Hematopoietic multipotent progenitor cell (in vitro differentiated cells): ENCODE measurements at regions not wholly inside any gene's neighbourhood (a gene's known extent, or its start where the extent isn't known, plus 50 kb on each side); places are given as distances from the start of the nearest gene placed in this dataset.
"Not testable (repeated sequence)": the region's sequence is repeated elsewhere in the genome, so short reads cannot be mapped to it uniquely, and the experiment has no call there.

ENCODE experiments used
- DNase-seq, 3 donors: peaks; one replicate each; pipeline ENCODE4 v3.0.0-alpha.2; 2011 to 2015; ENCODE audit warnings: low read depth in 2 of 3, low spot score in 2 of 3

DNA sequence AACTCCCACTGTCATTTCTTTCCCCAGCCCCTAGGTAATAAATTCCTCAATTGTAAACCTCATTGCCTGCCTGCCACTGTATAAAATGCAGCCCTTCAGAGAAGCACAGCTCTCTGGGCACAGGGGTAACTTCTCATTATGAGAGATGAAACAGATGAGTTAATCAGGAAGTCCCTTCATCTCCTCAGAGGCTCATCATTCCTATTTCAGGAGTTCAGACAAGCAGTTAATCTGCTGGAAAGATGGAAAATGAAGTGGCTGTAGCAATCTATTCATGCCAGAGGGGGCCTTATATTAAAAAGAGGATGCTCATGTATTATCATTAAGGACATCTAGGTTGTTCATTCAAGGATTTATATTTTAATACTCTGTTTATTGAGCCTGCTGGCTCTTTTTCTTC lies 519.5 kb upstream of the LMCD1 start:
- no peak for DNase-seq

GRCh38 chr3:7999384-7999783 lies 502.2 kb upstream of the LMCD1 start:
- DNase-seq = no peak

DNA sequence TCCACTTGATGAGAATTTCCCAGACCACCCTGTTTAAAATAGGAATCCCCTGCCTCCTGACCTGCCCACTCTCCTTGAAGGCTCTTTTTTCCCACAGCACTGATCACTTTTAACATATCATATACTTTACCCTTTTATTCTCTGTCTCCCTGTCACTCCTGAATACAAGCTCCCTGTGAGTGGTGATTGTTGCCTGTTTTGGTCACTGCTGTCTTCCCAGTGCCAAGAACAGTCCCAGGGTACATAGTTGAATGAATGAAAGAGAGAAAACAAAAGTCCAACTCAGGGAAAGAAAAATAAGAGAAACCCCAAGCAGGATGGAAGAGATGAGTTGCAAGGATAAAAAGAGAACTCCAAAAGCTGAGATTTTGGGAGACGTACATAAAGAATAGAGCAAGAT lies 500.3 kb upstream of the LMCD1 start:
- no peak for DNase-seq

GRCh38 chr3:8001712-8002111 lies 499.9 kb upstream of the LMCD1 start:
- no peak for DNase-seq

- no peak for DNase-seq
Measured at GRCh38 chr3:8011902-8012301, 489.7 kb upstream of the LMCD1 start.

DNA sequence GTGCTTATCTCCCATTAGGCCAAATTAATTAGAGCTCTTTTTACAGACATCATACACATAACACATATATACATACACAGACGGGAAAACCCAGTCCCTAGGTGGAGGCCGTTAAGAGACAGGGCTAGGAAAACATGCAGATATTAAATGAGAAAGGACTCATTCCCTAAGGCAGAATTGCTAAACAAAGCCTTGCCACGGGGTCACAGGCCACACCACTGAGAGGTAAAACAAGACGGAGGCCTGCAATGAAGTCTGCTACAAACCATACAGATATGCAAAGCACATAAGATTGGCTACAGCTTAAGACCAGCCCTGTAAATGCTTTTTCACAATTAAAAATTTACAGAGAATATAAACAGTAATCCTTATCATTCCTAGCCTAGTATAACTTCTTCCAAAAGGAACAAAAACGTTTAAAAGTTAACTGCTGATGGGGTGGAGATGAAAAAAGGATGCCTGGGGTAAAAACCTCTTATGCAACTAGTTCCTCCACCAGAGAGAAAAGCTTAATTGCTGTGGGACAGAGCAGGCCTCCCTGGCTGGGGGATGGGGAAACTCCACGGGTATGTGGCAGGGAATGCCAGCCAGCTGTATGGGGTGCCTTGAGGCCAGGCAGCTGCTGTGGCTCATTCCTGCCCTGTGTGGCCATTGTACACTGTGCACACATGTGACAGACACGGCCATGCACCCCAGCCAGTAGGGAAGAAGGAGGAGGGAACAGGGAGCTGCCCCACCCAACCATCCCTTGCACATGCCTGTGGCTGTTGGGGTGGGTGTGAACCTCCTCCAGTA lies 481.4 kb upstream of the LMCD1 start:
- DNase-seq = no peak

DNA sequence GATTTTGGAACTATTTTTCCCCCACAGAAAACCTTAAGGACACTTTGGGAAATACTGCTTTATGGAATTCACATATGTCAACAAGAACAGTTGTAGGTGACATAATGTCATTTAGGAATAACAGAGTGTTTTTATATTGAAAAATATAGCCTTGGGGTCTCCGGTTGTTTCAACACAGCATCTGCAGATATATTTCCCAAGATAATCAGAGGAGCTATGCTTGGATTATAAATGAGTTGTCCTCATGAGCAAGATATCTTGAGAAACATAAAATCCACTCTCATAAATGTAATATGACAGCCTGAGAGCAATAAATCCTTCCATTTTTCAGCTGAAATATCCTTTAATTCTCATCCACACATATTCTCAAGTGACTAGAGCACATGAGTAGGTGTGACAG lies 473.7 kb upstream of the LMCD1 start:
- DNase-seq = no peak

GRCh38 chr3:8050283-8050682 lies 451.3 kb upstream of the LMCD1 start:
- no peak for DNase-seq

DNA sequence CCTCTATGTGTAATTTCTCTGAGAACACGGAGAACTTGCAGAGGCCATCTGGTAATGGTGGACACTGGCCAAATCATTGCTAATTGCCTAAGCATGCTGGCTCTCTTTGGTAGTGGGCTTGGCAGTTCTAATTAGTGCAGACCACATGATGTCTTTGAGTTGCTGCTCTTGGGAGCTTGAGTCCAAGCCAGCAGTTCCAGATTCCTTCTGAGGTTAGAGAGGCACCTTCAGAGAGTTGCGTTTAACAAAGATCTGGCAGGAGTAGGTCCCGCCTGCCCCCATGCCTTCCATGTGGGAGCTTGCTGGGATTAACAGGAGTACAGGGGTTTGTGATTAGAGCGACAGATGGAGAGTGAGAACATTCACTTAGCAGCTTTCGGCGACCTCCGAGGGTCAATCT lies 449.0 kb upstream of the LMCD1 start:
- no peak for DNase-seq

- DNase-seq = not testable (repeated sequence)
Measured at GRCh38 chr3:8068135-8068534, 433.5 kb upstream of the LMCD1 start.

DNA sequence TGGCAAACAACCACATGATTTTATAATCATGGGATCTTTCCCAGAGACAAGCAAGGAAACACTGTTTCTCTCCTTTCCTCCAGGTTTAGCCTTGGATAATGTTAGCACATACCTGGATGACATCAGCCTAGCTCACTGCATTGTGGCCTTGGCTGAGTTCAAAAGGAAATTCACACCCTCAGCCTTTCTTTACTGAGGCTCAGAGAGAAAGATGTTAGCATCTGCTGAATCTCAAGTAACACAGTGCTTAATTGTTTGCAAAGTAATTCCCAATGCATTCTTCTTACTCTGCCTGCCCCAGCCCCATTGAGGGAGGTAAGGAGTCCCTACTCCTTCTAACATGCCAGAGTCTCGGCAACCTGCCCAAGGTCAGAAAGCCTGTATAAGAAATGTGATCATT lies 432.2 kb upstream of the LMCD1 start:
- no peak for DNase-seq

DNA sequence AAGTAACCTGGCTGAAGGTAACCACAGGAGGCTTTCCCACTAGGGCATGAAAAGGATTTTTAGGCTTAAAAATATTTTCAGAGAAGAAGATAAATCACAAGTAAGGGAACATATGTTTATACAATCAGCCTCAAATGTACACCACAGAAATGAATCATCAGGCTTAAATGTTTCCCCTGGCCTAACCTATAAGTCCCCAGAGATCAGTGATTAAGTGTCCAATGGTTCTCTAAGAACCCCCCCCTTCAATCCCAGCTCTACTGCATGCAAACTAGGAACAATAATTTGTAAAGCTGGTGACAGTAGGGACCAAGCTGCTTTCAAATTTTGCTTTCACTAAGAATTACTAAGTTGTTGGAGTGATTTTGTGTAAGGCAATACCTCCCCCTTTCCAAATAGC lies 431.6 kb upstream of the LMCD1 start:
- no peak for DNase-seq

- DNase-seq = not testable (repeated sequence)
Measured at GRCh38 chr3:8074740-8075139, 426.9 kb upstream of the LMCD1 start.

DNA sequence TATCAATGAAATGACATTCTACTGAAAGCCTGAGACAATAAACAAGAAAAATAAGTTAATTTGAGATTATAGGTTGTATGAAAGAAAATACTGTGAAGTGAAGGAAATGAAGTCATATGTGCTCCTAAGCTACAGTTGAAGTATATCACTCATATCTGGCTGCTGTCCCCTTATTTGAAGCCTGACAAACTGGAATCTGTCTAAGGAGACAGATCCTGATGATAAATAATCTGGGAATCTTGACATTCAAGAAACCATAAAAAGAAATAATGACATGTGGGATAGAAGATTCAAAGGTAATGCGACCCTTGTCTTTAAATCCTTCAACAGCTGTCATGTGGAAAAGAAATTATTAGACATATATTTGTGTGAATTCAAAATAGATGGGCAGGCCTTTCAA lies 424.5 kb upstream of the LMCD1 start:
- no peak for DNase-seq

- no peak for DNase-seq
Measured at GRCh38 chr3:8080464-8080863, 421.2 kb upstream of the LMCD1 start.

GRCh38 chr3:8085498-8085897 lies 416.1 kb upstream of the LMCD1 start:
- no peak for DNase-seq

DNA sequence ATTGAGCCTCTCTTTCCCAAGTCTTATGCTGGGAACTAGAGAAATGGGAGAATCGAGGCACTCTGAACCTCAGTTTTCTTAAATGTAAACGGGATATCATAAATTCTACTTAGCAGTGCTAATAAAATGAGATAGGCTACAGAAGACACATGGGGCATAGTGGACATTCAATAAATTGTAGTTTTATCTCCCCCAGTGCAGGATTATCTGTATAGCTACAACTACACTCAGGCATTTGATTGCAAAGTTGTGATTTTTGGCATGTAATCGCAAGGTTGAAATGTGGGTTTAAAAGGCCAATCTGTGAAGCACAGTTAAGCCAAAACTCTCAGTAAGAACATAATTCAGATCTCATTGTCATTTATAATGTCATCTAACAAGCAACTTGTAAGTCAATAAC lies 413.7 kb upstream of the LMCD1 start:
- DNase-seq = no peak

- DNase-seq = no peak
Measured at GRCh38 chr3:8094415-8094814, 407.2 kb upstream of the LMCD1 start.

- DNase-seq = no peak
Measured at GRCh38 chr3:8095724-8096123, 405.9 kb upstream of the LMCD1 start.

DNA sequence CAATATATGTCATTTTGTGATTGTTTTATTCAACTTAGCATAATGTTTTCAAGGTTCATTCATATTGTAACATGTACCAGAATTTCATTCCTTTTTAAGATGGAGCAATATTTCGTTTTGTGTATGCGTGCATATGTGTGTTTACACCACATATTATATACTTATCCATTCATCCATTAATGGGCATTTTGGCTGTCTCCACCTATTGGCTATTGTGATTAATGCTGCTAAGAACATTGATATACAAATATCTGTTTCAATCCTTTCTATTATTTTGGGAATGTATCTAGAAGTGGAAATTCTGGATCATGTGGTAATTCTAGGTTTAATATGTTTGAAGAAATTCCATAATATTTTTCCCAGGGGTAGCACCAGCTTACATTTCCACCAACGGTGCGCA lies 403.9 kb upstream of the LMCD1 start:
- no peak for DNase-seq

DNA sequence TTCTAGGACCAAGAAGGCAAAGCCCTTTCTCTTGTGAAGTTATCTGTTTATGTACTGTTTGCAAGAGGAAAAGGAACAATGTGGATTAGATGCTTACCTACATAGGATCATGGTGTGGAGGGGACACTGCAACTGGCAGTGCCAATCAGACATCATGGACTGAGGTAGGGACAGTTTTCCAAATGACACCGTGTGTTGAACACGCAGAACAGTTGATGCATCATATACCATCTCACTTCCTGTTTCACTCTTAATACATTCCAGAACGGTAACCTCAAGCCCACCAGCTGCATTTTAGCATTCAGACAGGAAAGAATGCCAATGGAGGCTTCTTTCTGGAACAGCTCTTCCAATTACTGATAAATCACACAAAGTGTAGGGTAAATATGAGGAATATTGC lies 397.7 kb upstream of the LMCD1 start:
- no peak for DNase-seq

DNA sequence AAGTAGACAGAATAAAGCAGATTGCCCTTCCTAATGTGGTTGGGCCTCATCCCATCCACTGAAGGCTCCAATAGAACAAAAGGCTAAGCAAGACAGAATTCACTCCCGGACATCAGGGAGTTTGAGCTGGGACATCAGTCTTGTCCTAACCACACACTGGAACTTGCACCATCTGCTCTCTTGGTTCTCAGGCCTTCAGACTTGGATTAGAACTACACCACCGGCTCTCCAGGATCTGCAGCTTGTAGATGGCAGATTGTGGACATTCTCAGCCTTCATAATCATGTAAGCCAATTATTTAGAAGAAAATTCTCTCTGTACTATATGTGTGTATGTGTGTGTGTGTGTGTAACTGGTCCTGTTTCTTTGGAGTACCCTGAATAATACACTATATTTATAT lies 394.7 kb upstream of the LMCD1 start:
- DNase-seq = no peak
